LoVo (cell line): ENCODE measurements at regions not wholly inside any gene's neighbourhood (a gene's known extent, or its start where the extent isn't known, plus 50 kb on each side); places are given as distances from the start of the nearest gene placed in this dataset.
"Not testable (repeated sequence)": the region's sequence is repeated elsewhere in the genome, so short reads cannot be mapped to it uniquely, and the experiment has no call there.

Source experiments
- DNase-seq: peaks from one replicate; pipeline ENCODE4 v3.0.0-alpha.2; 2016; ENCODE audit warnings: low spot score

- DNase-seq = no peak
These were observed 1338.0 kb upstream of the EYS start for GRCh38 chr6:67045076-67045475.

DNA sequence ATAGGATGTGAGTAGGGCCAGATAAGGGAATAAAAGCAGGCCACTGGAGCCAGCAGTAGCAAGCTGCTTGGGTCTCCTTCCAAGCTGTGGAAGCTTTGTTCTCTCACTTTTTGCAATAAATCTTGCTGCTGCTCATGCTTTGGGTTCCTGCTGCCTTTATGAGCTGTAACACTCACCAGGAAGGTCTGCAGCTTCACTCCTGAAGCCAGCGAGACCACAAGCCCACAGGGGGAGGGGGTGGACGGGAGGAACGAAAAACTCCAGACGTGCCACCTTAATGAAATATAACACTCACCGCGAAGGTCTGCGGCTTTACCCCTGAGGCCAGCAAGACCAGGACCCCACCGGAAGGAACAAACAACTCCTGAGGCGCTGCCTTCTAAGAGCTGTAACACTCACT is 1324.4 kb upstream of the EYS start:
- DNase-seq = no peak

DNA sequence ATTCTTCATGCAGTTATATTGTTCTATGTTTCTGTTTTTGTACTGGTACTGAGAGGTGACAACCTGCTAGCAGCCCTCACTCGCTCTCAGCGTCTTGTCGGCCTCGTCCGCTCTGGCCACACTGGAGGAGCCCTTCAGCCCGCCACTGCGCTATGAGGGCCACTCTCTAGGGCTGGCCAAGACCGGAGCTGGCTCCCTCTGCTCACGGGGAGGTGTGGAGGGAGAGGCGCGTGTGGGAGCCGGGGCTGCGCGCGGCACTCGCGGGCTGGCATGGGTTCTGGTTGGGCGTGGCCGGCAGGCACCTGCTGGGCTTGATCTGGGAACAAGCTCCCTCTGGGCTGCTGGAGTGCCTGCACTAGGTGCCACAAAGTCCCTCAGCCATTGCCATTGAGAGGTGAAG is 1323.8 kb upstream of the EYS start:
- DNase-seq = no peak

GRCh38 chr6:67016921-67017460 is 1310.0 kb upstream of the EYS start:
- DNase-seq = no peak

GRCh38 chr6:67011441-67011840 is 1304.4 kb upstream of the EYS start:
- no peak for DNase-seq

DNA sequence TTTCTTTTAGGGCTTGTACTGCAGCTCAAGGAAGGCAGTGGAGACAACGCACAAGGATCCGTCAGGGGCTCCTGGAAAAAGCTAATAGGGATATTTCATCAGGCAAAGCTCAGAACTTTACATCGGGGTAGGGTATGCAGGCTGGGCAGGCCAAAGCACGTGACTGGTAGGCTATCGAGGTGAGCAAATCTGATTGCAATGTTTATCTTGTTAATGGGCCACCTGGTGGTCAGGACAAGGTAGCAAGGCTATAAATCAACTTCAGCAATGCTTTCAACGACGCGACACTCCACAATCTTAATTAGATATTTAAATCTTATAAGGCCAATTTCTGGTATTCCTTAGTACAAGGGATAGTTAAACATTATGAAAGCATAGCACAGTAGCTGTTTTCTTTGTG is 1302.8 kb upstream of the EYS start:
- peak; percentile 26 for DNase-seq

DNA sequence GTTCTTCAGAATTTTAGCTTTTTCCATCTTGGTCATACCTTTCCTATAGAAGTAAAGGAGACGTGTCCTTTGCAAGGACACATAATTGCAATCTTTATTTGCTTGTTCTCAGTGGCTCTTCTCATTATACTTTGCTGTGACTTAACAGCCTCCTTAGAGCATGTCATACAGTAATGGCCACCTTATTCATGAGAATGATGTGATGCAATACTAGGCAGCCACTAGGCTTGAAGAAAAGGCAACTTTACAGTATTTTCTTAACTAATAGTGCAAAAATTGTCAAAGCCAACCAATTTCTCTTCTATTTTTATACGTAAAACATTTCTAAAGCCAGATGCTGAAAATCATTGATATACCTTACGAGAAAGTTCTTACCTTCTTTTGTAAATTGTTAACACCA is 1296.8 kb upstream of the EYS start:
- DNase-seq = no peak

DNA sequence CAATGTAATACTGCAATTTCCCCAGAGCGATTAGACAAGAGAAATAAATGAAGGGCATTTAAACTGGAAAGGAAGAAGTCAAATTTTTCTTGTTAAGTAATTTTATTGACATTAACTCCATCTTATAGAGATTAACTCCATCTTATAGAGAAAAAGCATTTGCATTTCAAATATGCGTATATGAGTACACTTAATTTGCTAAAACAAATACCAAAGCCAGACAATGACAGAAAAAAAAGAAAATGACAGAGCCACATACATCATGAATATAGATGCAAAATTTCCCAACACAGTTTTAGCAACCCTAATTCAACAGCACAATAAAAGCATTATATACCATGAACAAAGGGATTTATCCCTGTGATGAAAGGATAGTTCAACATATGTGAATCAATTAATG is 1293.1 kb upstream of the EYS start:
- DNase-seq = no peak

GRCh38 chr6:66997579-66997978 is 1290.6 kb upstream of the EYS start:
- DNase-seq = not testable (repeated sequence)

DNA sequence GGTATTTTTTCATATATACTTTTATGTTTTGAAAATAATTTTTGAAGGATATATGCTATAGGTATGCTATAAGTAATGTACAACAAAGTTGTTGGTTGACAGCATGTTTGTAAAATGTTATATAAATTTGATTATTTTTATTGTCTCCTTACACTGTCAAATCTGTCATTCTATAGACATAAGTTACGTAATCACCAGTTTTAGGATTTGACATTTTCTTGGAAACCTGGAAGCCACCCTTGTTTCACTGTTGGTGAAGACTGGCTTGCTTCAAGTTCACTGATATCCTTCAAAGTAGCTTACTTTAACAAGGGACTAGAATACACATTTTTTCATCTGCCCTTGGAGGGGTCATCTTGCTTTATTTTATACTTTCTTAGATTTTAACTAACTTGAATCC is 1288.6 kb upstream of the EYS start:
- no peak for DNase-seq

DNA sequence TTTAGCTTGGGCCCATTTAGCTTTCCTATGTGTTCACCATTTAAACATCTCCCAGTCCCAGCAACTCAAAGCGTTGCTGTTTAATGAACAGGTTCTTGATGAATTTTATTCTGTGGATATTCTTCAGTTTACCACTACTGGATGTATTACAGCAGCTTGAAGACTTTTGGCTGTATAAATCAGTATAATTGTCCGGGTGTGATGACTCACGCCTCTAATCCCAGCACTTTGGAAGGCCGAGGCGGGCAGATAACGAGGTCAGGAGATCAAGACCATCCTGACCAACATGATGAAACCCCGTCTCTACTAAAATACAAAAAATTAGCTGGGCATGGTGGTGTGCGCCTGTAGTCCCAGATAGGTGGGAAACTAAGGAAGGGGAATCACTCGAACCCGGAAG is 1286.7 kb upstream of the EYS start:
- DNase-seq = not testable (repeated sequence)

GRCh38 chr6:66993272-66993671 is 1286.2 kb upstream of the EYS start:
- no peak for DNase-seq

DNA sequence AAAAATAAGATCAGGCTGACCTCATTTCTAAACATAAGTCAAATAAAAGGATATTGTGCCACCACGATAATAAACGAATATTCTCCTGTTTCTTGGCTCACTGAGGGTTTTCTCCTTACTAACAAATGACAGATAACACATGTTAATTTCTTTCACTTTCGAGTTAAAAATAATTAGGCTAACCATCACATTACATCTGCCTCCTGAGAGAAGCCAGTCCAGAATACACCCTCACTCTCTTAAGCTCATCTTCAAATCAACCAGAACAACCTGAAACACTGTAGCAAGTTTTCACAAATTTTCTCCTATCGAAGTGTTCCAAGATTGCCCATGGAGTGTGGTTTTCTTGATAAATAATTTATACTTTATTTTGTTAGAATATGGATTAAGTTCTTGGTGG is 1285.6 kb upstream of the EYS start:
- no peak for DNase-seq

DNA sequence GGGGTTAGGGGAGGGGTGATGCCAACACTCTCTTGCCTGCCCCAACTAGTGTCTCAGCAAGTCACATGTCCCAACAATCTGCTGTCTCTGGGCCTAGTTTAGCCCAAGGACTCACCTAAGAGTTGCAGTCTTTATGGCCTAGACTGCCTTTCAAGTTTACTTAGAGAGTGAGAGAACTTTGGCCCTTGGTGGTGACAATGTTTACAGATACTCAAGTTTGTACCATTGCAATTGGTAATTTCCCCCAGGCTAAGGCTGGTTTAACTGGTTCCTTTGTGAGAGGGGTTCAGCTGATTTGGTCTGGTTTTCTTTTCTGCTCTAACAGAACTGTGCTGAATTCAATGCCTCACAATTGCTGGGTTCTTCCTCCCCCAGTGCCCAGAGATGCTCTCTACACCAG is 1279.9 kb upstream of the EYS start:
- DNase-seq = peak; percentile 47

DNA sequence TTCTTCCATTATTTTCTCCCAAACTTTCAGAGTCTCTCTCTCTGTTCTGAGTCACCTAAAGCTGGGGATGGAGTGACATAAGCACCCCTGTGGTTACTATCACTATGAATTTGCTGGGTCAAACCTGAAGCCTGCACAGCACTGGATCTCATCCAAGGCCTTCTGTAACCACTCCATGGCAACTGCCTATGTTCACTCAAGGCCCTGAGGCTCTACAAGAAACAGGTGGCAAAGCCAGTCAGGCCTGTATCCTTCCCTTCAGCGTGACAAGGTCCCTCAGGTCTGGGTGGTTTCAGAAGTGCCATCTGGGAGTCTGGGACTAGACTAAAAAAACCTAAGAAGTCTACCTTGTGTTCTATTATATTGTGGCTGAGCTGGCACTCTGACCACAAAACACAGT is 1278.8 kb upstream of the EYS start:
- DNase-seq = no peak

- DNase-seq = no peak
These were observed 1263.3 kb upstream of the EYS start for GRCh38 chr6:66970373-66970772.

GRCh38 chr6:66965227-66965626 is 1258.2 kb upstream of the EYS start:
- DNase-seq = no peak

DNA sequence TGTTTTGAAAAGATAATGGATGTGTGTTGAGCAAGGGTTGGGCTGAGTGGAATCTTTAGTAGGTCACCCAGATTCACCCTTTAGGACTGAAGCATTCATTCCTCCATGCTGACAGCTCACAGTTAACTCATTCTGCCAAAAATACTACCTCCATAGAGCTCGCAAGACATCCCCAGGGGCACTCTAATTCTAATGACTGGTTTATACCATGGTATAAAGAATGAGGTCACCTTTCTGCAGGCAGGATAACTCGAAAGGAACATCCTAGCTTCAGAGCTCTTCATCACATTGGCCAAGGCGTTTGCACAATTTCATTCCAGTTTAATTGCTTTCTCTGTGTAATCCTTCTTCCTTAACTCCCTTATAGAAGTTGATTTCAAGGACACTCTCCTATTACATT is 1257.2 kb upstream of the EYS start:
- DNase-seq = no peak

- no peak for DNase-seq
These were observed 1255.1 kb upstream of the EYS start for GRCh38 chr6:66962082-66962481.

GRCh38 chr6:66961191-66961590 is 1254.2 kb upstream of the EYS start:
- DNase-seq = no peak

DNA sequence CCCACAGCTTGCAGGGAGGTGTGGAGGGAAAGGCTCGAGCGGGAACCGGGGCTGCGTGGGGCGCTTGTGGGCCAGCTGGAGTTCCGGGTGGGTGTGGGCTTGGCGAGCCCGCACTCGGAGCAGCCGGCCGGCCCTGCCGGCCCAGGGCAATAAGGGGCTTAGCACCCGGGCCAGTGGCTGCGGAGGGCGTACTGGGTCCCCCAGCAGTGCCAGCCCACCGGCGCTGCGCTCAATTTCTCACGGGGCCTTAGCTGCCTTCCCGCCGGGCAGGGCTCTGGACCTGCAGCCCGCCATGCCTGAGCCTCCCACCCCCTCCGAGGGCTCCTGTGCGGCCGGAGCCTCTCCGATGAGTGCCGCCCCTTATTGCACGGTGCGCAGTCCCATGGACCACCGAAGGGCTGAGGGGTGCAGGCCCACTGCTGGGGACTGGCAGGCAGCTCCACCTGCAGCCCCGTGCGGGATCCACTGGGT is 1242.2 kb upstream of the EYS start:
- DNase-seq = no peak

GRCh38 chr6:66948106-66948505 is 1241.1 kb upstream of the EYS start:
- no peak for DNase-seq

DNA sequence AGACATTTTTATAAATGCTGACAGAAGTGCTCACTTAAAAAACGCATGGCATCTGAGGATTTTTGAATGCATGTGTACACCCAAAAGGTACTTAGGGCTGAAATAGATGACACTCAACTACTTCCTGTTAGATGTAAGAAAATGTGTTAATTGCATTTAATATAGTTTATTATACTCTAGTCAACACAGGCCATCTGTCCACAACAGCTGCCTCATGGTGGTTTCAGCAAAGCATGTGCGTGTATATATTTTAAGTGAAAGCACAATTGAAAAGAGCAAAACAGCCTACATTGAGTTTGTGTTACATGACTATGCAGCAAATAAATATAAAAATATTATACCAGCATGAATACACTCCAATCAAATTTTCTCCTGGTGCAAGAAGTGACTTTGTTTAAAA is 1233.0 kb upstream of the EYS start:
- no peak for DNase-seq

DNA sequence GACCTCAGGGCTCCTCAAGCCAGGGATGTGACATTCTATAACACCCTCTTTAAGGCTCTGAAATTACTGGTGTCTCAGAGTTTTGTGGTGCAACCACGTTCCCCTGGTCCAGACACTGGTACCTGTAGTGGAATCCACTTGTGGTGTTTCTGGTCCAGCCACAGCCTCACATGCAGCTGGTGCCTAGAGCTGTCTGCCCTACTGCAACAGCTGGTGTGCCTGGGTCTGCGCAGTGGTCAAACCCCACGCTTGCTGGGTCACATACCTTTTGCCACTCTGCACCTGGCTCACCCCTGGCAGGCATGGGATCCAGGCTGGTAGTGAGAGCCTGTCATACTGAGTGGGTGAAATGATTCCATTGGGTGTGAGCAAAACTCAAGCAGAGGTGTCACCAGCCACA is 1230.2 kb upstream of the EYS start:
- no peak for DNase-seq

DNA sequence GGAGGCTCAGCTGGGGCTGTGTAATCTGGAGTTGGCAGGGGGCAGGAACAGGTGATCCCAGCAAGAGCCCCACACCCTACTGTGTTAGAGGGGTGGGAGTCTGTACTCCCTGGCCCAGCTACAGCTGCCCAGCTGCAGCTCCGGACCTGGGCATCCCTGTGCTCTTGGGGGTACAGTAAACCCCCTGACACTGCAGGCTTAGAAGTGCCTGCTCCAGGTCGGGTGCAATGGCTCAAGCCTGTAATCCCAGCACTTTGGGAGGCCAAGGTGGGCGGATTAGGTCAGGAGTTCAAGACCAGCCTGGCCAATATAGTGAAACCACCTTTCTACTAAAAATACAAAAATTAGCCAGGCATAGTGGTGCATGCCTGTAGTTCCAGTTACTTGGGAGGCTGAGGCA is 1228.6 kb upstream of the EYS start:
- no peak for DNase-seq
